ENCODE measurements at regions not wholly inside any gene's neighbourhood (a gene's known extent, or its start where the extent isn't known, plus 50 kb on each side); places are given as distances from the start of the nearest gene placed in this dataset.

GRCh38 chr18:73714466-73714865, 433.2 kb downstream of the FBXO15 start:
- H3K27ac ChIP-seq: no peak overlapping the region

GRCh38 chr18:73711256-73711655, 436.4 kb downstream of the FBXO15 start:
- 48 to 68% (median 58%) methylated on average over 2 of the region's 2 CpGs for WGBS, 3 donors
- Histone ChIP-seq H3K27ac (no peak overlapping the region), H3K4me1 (ENCODE audit: insufficient read depth) (no peaks in the 10 kb centered on the region), H3K4me3 (no peak overlapping the region), H3K9me3 (no peaks in the 10 kb centered on the region), H3K27me3 (no peaks in the 10 kb centered on the region), H3K36me3 (no peaks in the 10 kb centered on the region)
- DNase-seq: no peak
- no peak for TF ChIP-seq CTCF (IDR thresholded peaks at IDR 0.05)
- TF ChIP-seq EP300 (IDR thresholded peaks at IDR 0.05): no peak
- TF ChIP-seq POLR2A (IDR thresholded peaks at IDR 0.05): no peak
- intact Hi-C loops (cut with DNase I): no loop called here

More at GRCh38 chr18:73714466-73714865, 433.2 kb downstream of the FBXO15 start:
- Histone ChIP-seq H3K36me3 (no peaks in the 10 kb centered on the region), H3K4me1 (ENCODE audit: insufficient read depth) (no peaks in the 10 kb centered on the region), H3K27me3 (no peaks in the 10 kb centered on the region), H3K4me3 (no peak overlapping the region), H3K9me3 (no peaks in the 10 kb centered on the region)
- intact Hi-C loops (cut with DNase I): no loop called here
- TF ChIP-seq EP300 (IDR thresholded peaks at IDR 0.05): no peak
- no peak for TF ChIP-seq CTCF (IDR thresholded peaks at IDR 0.05)
- TF ChIP-seq POLR2A (IDR thresholded peaks at IDR 0.05): no peak
- no peak for DNase-seq
- 30 to 40% (median 38%) methylated on average over 6 of the region's 6 CpGs for WGBS, 3 donors

GRCh38 chr18:73708591-73708990, 439.0 kb downstream of the FBXO15 start:
- H3K4me3 ChIP-seq: no peak overlapping the region
- TF ChIP-seq CTCF (IDR thresholded peaks at IDR 0.05) (no peak), POLR2A (IDR thresholded peaks at IDR 0.05) (no peak), EP300 (IDR thresholded peaks at IDR 0.05) (no peak)
- 79 to 80% (median 80%) methylated on average over 5 of the region's 5 CpGs for WGBS, 3 donors
- no peak overlapping the region for H3K27ac ChIP-seq
- no peaks in the 10 kb centered on the region for H3K4me1 ChIP-seq (ENCODE audit: insufficient read depth)
- no peaks in the 10 kb centered on the region for H3K36me3 ChIP-seq
- H3K27me3 ChIP-seq: no peaks in the 10 kb centered on the region
- H3K9me3 ChIP-seq: no peaks in the 10 kb centered on the region
- DNase-seq: no peak
- intact Hi-C loops (cut with DNase I): no loop called here

GRCh38 chr18:73707035-73707434, 440.6 kb downstream of the FBXO15 start:
- DNase-seq: no peak
- Histone ChIP-seq H3K4me3 (no peak overlapping the region), H3K4me1 (ENCODE audit: insufficient read depth) (no peaks in the 10 kb centered on the region), H3K36me3 (no peaks in the 10 kb centered on the region), H3K27ac (no peak overlapping the region), H3K9me3 (no peaks in the 10 kb centered on the region), H3K27me3 (no peaks in the 10 kb centered on the region)
- TF ChIP-seq EP300 (IDR thresholded peaks at IDR 0.05) (no peak), CTCF (IDR thresholded peaks at IDR 0.05) (no peak), POLR2A (IDR thresholded peaks at IDR 0.05) (no peak)
- 84 to 94% (median 88%) methylated on average over 1 of the region's 1 CpG for WGBS, 3 donors
- intact Hi-C loops (cut with DNase I): no loop called here

- Histone ChIP-seq H3K27me3 (no peaks in the 10 kb centered on the region), H3K4me3 (no peak overlapping the region), H3K36me3 (no peaks in the 10 kb centered on the region), H3K4me1 (ENCODE audit: insufficient read depth) (no peaks in the 10 kb centered on the region), H3K9me3 (no peaks in the 10 kb centered on the region), H3K27ac (no peak overlapping the region)
- intact Hi-C loops (cut with DNase I): no loop called here
- TF ChIP-seq POLR2A (IDR thresholded peaks at IDR 0.05): no peak
- no peak for TF ChIP-seq EP300 (IDR thresholded peaks at IDR 0.05)
- no peak for TF ChIP-seq CTCF (IDR thresholded peaks at IDR 0.05)
- no peak for DNase-seq
- 54 to 75% (median 66%) methylated on average over 4 of the region's 4 CpGs for WGBS, 3 donors
These were observed 450.3 kb downstream of the FBXO15 start for GRCh38 chr18:73697353-73697752.
